ENCODE measurements at regions not wholly inside any gene's neighbourhood (a gene's known extent, or its start where the extent isn't known, plus 50 kb on each side); places are given as distances from the start of the nearest gene placed in this dataset.

DNA sequence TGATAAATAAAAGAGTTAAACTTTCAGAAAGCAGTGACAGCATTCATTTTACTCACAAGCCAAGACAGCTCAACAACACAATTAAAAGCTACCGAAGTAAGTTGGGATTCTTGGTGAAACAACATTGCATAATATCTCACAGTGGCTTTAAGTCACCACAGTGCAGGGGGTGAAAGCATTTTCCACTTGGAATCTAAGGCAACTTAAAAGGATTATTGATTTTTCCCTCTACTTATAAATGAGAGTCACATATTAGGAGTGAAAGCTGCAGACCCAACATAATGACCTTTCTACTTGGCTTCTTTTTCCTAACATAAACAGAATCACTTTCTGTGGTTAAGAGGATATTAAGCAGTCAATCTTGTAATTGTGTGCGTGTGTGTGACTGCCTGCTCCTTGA lies 536.6 kb upstream of the CXADR start:
- TF ChIP-seq, protein P1, sequence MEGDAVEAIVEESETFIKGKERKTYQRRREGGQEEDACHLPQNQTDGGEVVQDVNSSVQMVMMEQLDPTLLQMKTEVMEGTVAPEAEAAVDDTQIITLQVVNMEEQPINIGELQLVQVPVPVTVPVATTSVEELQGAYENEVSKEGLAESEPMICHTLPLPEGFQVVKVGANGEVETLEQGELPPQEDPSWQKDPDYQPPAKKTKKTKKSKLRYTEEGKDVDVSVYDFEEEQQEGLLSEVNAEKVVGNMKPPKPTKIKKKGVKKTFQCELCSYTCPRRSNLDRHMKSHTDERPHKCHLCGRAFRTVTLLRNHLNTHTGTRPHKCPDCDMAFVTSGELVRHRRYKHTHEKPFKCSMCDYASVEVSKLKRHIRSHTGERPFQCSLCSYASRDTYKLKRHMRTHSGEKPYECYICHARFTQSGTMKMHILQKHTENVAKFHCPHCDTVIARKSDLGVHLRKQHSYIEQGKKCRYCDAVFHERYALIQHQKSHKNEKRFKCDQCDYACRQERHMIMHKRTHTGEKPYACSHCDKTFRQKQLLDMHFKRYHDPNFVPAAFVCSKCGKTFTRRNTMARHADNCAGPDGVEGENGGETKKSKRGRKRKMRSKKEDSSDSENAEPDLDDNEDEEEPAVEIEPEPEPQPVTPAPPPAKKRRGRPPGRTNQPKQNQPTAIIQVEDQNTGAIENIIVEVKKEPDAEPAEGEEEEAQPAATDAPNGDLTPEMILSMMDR (conservative IDR thresholded peaks at IDR 0.05), result no peak
- TF ChIP-seq ZFX (IDR thresholded peaks at IDR 0.05), result no peak

Measured in C4-2B (cell line).